ENCODE measurements at regions not wholly inside any gene's neighbourhood (a gene's known extent, or its start where the extent isn't known, plus 50 kb on each side); places are given as distances from the start of the nearest gene placed in this dataset.

DNA sequence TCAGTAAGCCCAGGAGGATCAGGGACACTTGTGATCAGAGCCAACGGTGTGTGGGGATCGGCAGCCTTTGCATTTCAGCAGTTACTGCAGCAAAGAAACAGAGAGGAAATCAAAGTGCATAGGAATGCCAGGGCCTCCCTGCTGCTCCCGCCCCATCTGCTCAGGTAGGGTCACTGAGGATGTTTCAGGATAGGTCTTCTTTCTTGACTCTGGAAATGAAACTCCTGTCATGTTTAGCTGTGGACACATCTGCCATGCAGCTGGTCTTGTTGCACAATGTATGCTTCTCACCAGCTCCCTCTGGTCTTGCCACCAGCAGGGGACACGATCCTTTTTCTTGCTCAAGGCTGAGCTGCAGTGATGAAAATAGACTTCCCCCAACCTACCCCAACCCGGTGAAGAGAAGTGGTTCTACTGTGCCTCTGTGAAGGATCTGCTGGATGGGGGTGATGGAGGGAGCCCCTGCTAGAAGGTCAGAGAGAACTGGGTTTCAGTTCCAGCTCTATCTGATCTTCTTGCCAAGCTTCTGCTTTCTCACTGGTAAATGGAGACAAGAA, 185.2 kb upstream of the KLF4 start:
- FAIRE-seq = no peak

DNA sequence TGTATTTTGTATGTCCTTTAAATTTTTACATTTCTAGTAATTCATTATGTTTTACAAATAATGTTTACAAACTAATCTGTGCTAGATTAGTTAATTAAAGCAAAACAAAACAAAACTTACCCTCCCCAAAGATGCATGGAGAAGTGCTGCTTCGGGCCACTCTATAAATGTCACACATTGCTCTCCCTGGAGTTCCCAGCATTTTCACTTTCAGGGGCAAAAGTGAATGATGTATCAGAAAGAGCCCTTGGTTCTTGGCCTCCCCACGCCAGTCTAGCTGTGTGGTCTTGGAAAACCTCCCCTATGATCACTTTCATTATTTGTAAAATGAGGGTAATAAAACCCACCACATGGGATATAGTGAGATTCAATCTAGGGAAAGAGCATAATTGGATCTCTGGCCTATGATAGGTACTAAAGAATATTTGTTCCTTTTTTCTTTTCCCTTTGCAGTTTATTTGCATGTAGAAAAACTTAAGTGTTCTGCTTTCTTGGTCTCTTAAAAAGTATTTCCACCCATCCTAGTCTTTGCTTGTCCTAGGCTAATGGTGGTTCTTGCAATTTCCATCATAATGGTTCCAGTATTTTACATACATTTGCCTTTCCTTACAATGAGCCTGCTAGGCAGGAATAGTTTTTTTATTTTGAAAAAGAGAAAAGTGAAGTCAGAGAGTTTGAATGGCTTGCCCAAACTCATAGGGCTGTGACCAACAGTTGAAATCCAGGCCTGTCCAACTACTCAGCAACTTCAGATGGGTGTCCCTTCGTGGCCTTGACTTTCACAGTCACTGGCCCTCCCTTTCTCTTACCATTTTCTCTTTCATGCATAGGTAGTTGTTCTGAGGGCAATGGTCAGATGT, 184.5 kb upstream of the KLF4 start:
- DNase-seq (ENCODE audit: low spot score) (no peak), FAIRE-seq (no peak)

More for the DNA sequence above, 185.2 kb upstream of the KLF4 start:
- DNase-seq (ENCODE audit: low spot score) = no peak

DNA sequence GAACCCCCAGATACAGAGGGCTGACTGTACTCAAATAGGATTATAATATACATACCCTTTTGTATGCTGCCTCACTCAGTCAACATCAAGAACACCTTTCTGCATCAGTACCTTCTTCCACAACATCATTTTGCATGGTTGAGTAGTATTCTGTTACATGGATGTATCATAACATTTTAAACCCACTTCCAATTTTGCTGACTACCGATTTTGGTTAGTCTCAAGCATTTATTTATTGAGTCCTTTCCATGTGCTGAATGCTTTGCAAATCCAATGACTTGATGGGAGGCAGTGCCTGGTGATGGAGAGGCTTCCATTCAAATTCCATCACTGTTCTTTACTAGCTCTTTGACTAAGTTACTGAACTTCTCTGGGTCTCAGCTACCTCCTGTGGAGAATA, 182.0 kb upstream of the KLF4 start:
- FAIRE-seq (no peak), DNase-seq (ENCODE audit: low spot score) (no peak)

DNA sequence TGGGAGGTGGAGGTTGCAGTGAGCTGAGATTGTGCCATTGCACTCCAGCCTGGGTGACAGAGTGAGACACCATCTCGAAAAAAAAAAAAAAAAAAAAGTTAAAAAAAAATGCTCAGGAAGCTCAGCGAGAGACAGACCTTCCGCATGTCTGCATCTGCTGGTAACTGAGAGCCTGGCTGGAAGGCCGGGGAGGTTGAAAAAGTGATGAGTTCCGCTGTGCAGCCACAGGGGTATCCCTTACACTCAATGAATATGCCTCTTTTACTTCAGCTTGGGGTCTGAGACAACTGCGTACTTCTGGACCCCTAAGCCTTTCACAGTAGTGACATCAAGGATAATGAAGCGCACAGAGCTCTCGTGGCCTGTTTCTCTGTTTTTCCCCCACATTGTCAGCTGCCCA, 179.9 kb upstream of the KLF4 start:
- FAIRE-seq (no peak), DNase-seq (ENCODE audit: low spot score) (no peak)

DNA sequence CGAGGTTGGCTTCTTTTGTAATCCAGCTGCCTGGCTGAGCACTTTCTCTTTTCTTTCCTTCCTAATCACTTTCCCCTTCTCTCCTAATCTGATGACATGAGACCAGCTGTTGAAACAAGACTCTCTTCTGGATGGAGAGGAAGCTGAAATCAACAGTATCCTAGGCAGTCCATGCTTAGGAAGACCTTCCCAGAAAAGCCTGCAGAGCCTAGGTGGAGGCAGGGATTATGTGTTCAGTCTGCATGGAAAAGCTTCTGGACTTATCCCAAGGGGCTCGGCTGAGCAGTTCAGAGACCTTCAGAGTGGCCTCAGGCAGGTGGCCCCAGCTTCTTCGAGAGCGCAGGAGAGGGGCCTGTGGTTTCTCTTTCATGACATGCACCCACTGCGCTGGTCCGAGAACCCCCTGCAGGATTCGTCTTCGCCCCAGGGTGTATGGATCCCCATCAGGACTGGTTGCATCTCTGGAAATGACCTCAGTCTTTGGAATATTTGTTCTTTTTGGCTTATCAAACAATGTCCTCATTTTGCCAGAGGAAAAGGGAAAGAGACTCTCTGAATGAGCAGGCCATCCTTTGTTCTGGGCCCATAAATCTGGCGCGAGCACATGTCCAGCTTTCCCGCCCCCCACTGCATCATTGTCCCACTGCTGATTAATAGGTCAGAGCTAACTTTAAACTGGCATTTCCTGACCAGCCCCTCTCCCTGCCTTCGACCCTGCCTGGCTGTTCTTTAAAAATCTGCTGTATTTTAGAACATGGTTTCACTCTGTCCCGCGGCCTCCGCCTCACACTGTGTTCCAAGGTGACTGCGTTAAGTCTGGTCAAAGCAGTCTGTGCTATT, 177.9 kb upstream of the KLF4 start:
- no peak for FAIRE-seq
- DNase-seq (ENCODE audit: low spot score) = no peak

DNA sequence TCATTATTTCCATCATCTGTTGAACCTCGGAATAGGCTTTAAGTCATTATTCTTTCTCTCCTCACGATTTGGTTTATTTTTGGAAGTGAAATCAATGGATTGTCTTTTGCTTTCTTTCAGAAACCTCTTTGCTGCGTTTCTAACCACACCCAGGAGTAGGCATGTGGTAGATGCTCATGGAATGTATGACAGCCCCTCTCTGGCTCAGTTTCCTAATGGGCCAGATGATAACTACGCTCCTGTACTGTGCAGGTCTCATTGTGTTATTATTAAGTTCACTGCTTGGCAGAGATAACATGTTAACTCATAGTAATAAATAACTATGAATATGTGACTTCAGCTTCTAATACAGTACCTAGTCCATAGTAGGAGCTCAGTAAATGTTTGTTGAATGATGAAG, 175.5 kb upstream of the KLF4 start:
- no peak for FAIRE-seq
- DNase-seq (ENCODE audit: low spot score) = no peak

DNA sequence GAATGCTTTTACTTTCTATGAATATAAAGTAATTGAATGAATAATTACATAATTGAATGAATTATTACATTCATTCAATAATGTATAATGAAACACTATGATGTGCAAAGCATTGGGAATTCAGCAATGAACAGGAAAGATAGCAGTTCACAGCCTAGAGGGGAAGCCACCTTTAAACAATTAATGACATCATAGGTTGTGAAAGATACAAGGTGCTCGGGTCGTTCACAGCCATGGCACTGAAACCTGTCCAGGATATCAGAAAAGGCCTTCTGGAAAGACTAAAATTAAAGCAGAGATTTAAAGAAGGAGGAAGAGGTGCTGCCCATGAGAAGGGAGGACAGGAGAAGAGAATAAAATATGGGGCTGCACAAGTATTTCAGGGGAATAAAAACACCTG, 171.4 kb upstream of the KLF4 start:
- no peak for DNase-seq (ENCODE audit: low spot score)
- no peak for FAIRE-seq

DNA sequence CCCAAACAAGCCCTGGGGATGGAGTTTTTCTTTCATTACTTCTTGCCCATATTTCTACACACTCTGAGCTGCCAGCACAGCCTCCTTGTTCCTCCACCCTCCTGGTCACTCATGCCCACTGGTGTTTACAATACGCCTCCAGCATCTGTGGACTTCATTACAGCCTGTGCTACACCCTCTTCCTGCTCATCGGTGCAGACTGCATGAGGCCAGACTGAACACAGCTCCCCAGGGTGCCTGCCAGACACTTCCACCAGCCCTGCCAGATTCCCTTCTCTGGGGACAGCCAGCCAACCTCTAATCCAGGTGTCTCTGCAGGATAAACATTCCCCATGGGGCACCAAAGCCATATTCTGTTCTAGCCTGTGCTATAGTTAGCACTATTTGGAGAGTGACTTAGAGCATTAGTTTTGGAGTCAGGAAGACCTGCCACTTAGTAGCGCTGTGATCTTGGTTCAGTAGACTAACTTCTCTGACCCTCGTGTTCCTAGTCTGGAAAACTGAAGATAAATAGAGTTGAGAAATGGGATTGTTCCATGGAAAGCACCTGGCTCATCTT, 163.8 kb upstream of the KLF4 start:
- DNase-seq (ENCODE audit: low spot score) (no peak), FAIRE-seq (no peak)

DNA sequence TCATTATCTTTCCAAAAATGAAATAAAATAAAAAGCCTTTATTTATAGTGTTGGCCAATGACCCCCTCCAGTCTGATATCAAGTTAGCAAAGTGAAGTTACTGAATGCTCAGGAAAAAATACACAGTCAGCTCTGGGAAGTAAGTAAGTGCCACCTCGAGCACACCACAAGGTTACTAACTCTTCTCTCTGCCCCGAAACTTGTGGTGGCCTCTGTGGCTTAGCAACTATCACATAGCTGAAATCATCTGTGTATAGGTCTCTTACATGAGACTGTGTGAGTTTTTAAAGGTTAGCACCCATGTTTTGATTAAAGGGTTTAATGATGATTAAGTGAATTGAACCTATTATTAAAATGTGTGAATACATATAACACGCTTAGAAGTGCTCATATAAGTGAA, 161.4 kb upstream of the KLF4 start:
- no peak for DNase-seq (ENCODE audit: low spot score)
- no peak for FAIRE-seq

DNA sequence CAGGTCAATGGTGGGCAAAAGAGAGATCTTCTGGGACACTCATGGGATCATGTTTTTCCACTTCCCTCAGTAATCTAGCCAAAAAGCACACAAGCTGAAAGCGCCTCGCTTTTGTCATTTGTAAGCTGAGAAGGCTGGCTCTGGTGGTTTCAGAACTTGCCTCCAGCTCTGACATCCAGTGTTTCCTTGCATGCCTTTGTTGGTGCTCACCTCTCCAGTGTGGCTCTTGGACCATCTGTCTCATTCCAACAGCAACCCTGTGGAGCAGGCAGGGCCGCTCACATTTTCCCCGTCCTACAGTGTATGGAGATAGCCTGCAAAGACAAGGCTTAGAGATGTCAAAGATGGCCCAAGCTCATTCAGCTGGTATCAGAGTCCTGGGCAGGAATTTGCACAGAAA, 160.8 kb upstream of the KLF4 start:
- no peak for FAIRE-seq

DNA sequence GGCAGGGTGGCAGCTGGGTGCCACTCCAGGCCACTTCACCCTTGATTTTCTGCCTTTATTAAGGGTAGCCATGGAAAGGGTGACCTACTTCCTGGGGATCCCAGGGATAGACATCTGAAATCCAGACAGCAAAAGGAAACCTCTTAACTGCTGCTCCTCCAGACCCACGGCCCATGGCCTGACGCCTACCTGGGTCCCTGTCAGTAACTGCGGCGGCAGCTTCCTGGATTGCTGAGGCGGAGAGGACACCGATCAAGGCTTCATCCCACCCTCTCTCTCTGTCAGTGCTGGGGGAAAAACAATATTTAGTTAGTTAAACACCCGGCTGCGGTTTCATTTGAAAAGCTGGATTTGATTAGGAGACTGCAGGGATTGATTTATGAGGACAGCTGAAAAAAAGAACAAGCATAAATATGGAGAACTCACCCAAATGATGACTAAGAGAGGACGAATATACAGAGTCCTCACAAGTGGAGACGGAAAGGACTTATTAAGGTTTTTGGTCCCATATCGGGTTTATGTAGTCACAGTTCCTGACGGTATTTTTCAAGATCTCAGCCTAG, 158.7 kb upstream of the KLF4 start:
- no peak for FAIRE-seq

More for the DNA sequence above, 160.8 kb upstream of the KLF4 start:
- no peak for DNase-seq (ENCODE audit: low spot score)

DNA sequence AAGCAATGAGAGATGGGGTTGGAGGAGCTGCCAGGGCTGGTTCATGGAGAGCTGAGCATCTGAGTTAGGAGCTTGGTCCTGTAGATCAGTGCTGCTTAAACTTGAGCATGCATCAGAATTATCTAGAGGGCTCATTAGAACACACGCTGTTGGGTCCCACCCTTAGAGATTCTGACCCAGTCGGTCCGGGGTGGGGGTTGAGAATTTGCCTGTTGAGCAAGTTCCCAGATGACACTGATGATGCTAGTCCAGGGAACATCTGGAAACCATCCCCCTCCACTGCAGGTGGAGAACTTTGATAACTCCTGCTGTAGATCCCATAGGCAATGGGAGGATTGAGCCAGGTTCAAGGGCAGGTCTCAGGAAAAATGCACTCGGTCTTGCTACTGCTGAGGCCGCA, 158.0 kb upstream of the KLF4 start:
- DNase-seq (ENCODE audit: low spot score) = no peak
- no peak for FAIRE-seq

More for the DNA sequence above, 158.7 kb upstream of the KLF4 start:
- DNase-seq (ENCODE audit: low spot score) = no peak

DNA sequence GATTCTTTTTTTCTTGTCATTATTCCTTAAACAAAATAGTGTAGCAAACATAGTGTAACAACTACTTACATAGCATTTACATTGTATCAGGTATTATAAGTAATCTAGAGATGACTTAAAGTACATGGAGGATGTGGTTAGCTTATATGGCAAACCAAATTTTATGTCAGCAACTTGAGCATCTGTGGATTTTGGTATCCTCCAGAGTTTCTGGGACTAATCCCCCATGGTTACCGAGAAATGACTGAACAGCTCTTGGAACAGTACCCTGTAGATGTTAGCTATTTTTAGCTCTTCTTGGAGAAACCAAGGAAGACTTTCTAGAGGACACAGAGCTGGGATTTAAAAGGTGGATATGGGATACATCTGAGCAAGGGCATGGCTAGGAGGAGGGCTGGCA, 157.6 kb upstream of the KLF4 start:
- FAIRE-seq = no peak
- DNase-seq (ENCODE audit: low spot score) = no peak

DNA sequence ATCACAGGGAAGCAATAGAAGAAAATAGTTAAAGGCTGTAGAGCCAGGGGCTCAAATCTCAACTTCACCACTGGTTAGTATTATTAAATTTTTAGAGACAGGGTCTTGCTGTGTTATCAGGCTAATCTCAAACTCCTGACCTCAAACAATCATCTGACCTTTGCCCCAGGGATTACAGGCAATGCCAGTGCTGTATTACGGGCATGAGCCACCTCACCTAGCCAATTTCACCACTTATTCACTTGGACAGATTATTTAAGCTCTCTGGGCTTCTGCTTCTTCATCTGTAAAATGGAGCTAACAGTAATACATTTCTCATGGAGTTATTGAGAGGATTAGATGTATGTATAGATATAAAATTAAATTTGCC, 155.9 kb upstream of the KLF4 start:
- FAIRE-seq (no peak), DNase-seq (ENCODE audit: low spot score) (no peak)

DNA sequence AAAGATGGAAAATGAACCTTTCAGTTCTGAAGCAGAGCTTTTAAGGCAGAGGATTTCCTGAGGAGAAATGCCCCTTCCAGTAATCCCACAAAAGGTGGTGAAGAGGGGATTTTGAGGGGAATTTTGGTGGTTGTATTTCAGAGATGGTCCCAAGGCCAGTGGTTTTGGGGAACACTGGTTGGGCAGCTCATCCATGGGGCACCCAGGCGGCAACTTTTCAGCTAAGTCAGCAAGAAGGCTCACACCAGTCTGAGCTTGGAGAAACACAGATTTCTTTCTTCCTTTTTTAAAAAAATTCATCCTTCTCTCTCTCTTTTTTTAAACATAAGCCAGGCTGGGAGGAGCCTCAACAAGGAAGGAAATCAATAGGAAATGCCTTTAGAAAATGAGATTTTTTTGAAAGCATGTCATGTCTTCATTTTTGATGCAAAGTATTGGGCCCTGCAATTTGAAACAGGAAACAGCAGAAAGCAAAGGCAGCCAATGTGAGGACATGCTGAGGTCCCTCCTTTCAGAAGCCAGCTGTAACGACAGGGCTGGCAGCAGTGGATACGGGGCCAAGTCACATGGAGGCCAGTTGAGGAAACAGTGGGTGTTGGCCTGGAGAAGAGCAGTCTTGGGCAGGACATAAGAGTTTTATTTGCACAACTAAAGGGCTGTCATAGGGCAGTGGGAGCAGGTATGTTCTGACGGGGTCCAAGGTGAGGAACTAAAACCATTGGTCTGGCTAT, 155.3 kb upstream of the KLF4 start:
- FAIRE-seq (no peak), DNase-seq (ENCODE audit: low spot score) (no peak)

DNA sequence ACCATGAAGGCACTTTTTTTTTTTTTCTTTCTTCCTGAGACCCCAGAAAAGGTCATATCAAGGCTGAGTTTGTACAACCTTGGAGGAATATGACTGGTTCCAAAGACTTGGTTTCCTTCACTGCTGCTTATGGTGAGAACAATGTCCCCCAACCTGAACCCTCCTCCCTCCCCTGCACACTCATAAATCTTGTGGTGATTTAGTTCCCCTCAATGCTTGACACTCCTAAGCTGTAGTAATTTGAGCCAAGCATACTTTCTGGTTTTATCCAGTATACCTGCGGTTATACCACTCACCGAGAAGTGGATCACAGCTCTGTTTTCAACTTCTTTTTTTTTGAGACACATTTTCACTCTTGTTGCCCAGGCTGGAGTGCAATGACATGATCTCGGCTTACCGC, 149.9 kb upstream of the KLF4 start:
- peak; percentile 29 for DNase-seq (ENCODE audit: low spot score)
- FAIRE-seq = no peak

DNA sequence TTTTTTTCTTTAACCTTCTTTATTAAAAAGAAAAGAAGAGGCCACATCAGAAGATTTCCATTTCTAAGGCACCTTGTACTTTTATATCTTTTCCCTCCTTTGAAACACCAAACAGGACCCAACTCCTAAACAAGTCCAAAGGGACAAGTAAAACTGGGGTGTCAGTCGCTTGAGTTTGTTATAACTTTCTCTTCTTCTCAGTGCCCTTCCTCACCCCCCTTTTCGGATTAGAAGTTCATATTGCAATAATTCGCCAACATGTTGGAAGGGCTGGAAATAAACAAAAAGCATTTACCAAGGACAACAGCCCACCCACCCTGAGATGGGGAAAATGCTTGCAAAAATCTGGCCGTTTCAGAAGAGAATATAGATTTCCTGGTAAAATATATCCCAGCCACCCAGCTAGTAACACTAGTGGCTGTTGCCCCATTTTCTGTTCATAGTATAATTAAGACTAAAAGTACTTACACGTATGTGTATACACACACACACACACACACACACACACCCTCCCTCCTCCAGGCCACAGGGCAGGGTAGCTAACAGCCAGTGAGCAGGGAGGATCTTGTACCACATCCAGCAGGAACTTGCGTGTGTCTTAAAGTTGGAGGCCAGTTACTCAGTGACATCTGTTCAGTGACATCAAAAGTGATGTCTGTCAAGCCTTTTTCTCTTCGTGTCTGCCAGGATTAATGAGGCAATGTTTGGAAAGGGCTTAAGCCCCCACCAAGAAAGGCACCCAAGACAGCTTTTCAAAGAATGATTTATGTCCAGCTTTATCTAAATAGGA, 149.1 kb upstream of the KLF4 start:
- FAIRE-seq (peak; percentile 44), DNase-seq (ENCODE audit: low spot score) (peak; percentile 34)

DNA sequence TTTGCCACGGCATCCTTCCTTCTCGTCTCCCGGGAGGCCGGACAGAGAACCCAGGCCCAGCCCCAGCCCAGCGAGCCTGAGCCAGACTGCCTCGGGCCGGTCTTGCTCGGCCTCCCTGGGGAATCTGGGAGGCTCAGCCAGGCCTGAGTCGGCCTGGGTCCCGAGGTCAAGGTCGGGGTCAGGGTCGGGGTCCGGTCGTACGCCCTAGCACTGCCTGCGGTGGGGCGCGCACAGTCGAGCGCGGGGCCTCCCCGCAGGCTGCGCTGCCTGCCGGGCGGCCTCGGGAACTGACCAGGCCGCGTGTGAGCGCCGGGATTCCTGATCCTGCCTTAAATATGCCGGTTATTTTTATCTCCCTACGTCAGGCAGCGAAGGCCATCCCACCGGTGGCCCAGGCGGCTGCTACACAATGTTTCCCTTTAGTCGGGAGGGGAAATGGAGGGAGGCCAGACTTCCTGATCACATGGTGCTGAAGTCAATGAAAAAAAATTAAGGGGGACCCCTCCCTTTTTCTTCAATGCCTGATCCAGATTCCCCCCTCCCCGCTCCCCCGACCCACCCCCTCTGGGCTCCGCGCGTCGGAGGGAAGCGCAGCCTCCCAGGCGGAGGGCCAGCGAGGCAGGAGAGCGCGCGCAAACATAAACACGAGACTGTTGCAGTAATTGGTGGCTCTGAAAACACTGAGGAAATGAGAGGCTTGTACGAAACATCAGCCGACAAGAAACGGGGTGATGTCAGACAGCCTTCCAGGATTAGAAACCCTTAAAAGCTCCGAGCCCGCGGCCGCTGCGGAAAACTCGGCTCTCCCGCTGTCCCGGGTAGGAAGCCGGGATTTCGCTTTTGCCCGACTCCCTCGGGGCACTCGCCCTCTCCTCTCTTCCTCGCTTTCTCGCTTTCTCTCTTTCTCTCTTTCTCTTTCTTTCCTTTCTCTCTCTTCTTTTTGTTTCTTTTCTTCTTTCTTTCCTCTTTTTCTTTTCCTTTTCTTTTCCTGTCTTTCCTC, 148.2 kb upstream of the KLF4 start:
- FAIRE-seq (no peak), DNase-seq (ENCODE audit: low spot score) (peak; percentile 52)

Measured in urothelium cell line (cell line).